ENCODE measurements at regions not wholly inside any gene's neighbourhood (a gene's known extent, or its start where the extent isn't known, plus 50 kb on each side); places are given as distances from the start of the nearest gene placed in this dataset.

- dilution Hi-C loops (cut with MboI; ENCODE audit: extremely low pct_ligation_motif_present, low sequenced_read_pairs) = no loop called here
- no TSS peak for BruUV-seq (replicated peaks)
- CTCF ChIA-PET = no interaction called here
Measured at GRCh38 chr1:164226977-164227376, 332.0 kb upstream of the PBX1 start.

More at GRCh38 chr1:164226977-164227376, 332.0 kb upstream of the PBX1 start:
- Histone ChIP-seq H2AFZ (ENCODE audit: low read depth, low read length) (no peak overlapping the region), H3K79me2 (ENCODE audit: control insufficient read depth, insufficient read depth, low read length) (no peaks in the 10 kb centered on the region), H3K36me3 (ENCODE audit: control insufficient read depth in 2 of 2, extremely low read depth in 1 of 2, insufficient read depth in 2 of 2, low read length in 2 of 2) (no peaks in the 10 kb centered on the region), H3K9ac (replicated peaks; ENCODE audit: extremely low read depth, insufficient read depth, low read length) (no peak overlapping the region), H4K20me1 (replicated peaks; ENCODE audit: control insufficient read depth, extremely low read depth, insufficient read depth, low read length) (no peaks in the 10 kb centered on the region), H3K9me1 (replicated peaks; ENCODE audit: control insufficient read depth, extremely low read depth, insufficient read depth, low read length) (no peaks in the 10 kb centered on the region), H3K27ac (ENCODE audit: insufficient read depth, low read depth, low read length) (no peak overlapping the region), H3K4me2 (ENCODE audit: insufficient read depth, low read length) (no peak overlapping the region), H3K4me3 (replicated peaks in 1 of 3; ENCODE audit: insufficient read depth in 1 of 3, low read depth in 1 of 3, low read length in 3 of 3) (no peak overlapping the region), H3K27me3 (ENCODE audit: control insufficient read depth in 2 of 2, insufficient read depth in 2 of 2, low read length in 2 of 2) (no peaks in the 10 kb centered on the region), H3K4me1 (ENCODE audit: control insufficient read depth, extremely low read depth, insufficient read depth, low read length) (no peaks in the 10 kb centered on the region), H3K9me3 (replicated peaks; ENCODE audit: control insufficient read depth, insufficient read depth, low read length) (no peaks in the 10 kb centered on the region)
- intact Hi-C loops (cut with micrococcal nuclease) = no loop called here
- TF ChIP-seq MAX (IDR thresholded peaks at IDR 0.05; ENCODE audit: insufficient read depth, insufficient read length) (no peak), CTCF (IDR thresholded peaks at IDR 0.05; ENCODE audit: extremely low read depth in 1 of 2, insufficient read depth in 1 of 2, low read depth in 1 of 2, low read length in 2 of 2) (no peak), GATA2 (IDR thresholded peaks at IDR 0.05; ENCODE audit: insufficient read depth, insufficient read length, low read depth, low read length) (no peak), FOS (IDR thresholded peaks at IDR 0.05; ENCODE audit: borderline replicate concordance, insufficient read depth, low read length) (no peak), POLR2AphosphoS5 (IDR thresholded peaks at IDR 0.05; ENCODE audit: insufficient read depth, low read depth, low read length) (no peak), POLR2A (IDR thresholded peaks at IDR 0.05; ENCODE audit: low read depth, low read length) (no peak), EZH2 (IDR thresholded peaks at IDR 0.05; ENCODE audit: borderline replicate concordance, low read depth, low read length, severe bottlenecking) (no peak), JUN (IDR thresholded peaks at IDR 0.05; ENCODE audit: borderline replicate concordance, insufficient read depth, insufficient read length, low read depth) (no peak), MYC (IDR thresholded peaks at IDR 0.05; ENCODE audit: low read depth, low read length) (no peak)
- DNase-seq (ENCODE audit: low read depth, low spot score) (no peak), FAIRE-seq (no peak)
- POLR2A ChIA-PET = no interaction called here
